Astrocyte (in vitro differentiated cells and primary cell): ENCODE measurements at regions not wholly inside any gene's neighbourhood (a gene's known extent, or its start where the extent isn't known, plus 50 kb on each side); places are given as distances from the start of the nearest gene placed in this dataset.

Experiments used
- DNase-seq: peaks from one replicate; pipeline ENCODE4 v3.0.0-alpha.2; 2010; ENCODE audit warnings: low read depth
- FAIRE-seq: peaks from 2 replicates; lab custom pipeline; 2011; peaks lifted over from hg19 to GRCh38; lab: Jason Lieb, UNC
- H2AFZ ChIP-seq: 2 replicates; pipeline ENCODE4 v1.6.0; 2012; ENCODE audit warnings: low read depth, low read length, inconsistent platforms
- H3K27ac ChIP-seq: 2 replicates; pipeline ENCODE4 v1.5.1; 2011; ENCODE audit warnings: low read depth, low read length, inconsistent platforms
- H3K27me3 ChIP-seq: 2 replicates; pipeline ENCODE4 v1.6.0; 2011; ENCODE audit warnings: low read length, inconsistent platforms; ENCODE audit not compliant: insufficient read depth
- H3K36me3 ChIP-seq: 2 replicates; pipeline ENCODE4 v1.5.1; 2011; ENCODE audit warnings: low read length, inconsistent platforms; ENCODE audit not compliant: insufficient read depth
- H3K4me1 ChIP-seq: 2 replicates; pipeline ENCODE4 v1.5.1; 2011; ENCODE audit warnings: low read length, inconsistent platforms; ENCODE audit not compliant: insufficient read depth
- H3K4me2 ChIP-seq: 2 replicates; pipeline ENCODE4 v1.6.0; 2012; ENCODE audit warnings: low read length, inconsistent platforms
- H3K4me3 ChIP-seq: 2 replicates; pipeline ENCODE4 v1.5.1; 2011; ENCODE audit warnings: low read depth, mild to moderate bottlenecking, low read length, inconsistent platforms; ENCODE audit not compliant: insufficient read depth
- H3K79me2 ChIP-seq: 2 replicates; pipeline ENCODE4 v1.6.0; 2012; ENCODE audit warnings: mild to moderate bottlenecking, low read length, inconsistent platforms; ENCODE audit not compliant: insufficient read depth
- H3K9ac ChIP-seq: 2 replicates; pipeline ENCODE4 v1.6.0; 2012; ENCODE audit warnings: mild to moderate bottlenecking, low read length, inconsistent platforms
- H3K9me3 ChIP-seq: 2 replicates; pipeline ENCODE4 v1.5.1; 2012; ENCODE audit warnings: low read depth, mild to moderate bottlenecking, low read length, inconsistent platforms; ENCODE audit not compliant: insufficient read depth
- H4K20me1 ChIP-seq: 2 replicates; pipeline ENCODE4 v1.6.0; 2012; ENCODE audit warnings: low read length, inconsistent platforms; ENCODE audit not compliant: insufficient read depth
- H3K27ac Mint-ChIP-seq: one replicate; pipeline ENCODE4 v1.8.0; 2021; ENCODE audit warnings: mild to moderate bottlenecking, mixed read lengths; ENCODE audit not compliant: unreplicated experiment
- H3K27me3 Mint-ChIP-seq: one replicate; pipeline ENCODE4 v1.8.0; 2021; ENCODE audit warnings: low read depth, mixed read lengths; ENCODE audit not compliant: unreplicated experiment
- H3K36me3 Mint-ChIP-seq: one replicate; pipeline ENCODE4 v1.8.0; 2021; ENCODE audit warnings: low read depth, mixed read lengths; ENCODE audit not compliant: unreplicated experiment
- H3K4me1 Mint-ChIP-seq: one replicate; pipeline ENCODE4 v1.8.0; 2021; ENCODE audit warnings: low read depth, mixed read lengths; ENCODE audit not compliant: unreplicated experiment
- H3K4me3 Mint-ChIP-seq: one replicate; pipeline ENCODE4 v1.8.0; 2021; ENCODE audit warnings: mild to moderate bottlenecking, moderate library complexity, mixed read lengths; ENCODE audit not compliant: unreplicated experiment
- H3K9me3 Mint-ChIP-seq: one replicate; pipeline ENCODE4 v1.8.0; 2021; ENCODE audit warnings: mild to moderate bottlenecking, mixed read lengths; ENCODE audit not compliant: unreplicated experiment
- CTCF ChIP-seq: IDR thresholded peaks from 2 replicates; pipeline ENCODE4 v1.5.1; 2011; ENCODE audit warnings: low read depth, mild to moderate bottlenecking, inconsistent platforms, low read length, moderate library complexity; ENCODE audit not compliant: insufficient read depth
- EZH2 ChIP-seq: IDR thresholded peaks from 2 replicates; pipeline ENCODE4 v1.6.1; 2012; ENCODE audit warnings: mild to moderate bottlenecking, low read length, inconsistent platforms; ENCODE audit not compliant: insufficient read depth

DNA sequence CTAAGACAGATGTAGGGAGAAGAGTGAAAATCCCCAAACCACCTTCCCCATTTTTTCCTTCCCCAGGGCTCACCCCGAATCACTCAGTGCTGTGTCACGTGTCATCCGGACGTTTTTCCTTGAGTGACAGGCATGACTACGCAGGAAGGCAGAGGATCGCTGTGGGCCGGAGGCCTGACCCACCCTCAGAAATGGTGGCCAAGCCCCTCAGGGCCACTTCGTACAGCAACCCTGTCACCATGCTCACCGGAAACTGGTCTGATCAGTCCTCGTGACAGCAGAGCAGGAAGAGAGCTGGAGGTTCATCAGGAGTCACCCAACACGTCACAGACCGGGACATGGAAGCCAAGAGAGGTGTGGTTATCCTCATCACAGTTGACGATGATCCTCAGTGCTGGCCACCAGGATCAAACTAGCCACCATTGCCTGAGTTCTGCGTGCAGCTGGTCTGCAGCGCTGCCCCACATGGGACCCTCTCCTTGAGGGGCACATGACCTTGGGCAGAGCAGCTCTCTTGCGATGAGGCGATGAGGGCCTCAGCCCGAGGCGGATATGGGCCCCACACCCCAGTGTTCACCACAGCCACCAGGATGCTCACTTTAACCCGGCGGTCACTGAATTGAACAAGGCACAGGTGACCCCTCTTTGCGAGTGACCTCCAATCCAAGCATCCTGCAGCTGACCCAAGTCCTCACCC is 99.3 kb upstream of the INSIG1 start:
- no peak for FAIRE-seq
- no peak for DNase-seq
- Histone ChIP-seq H3K9me3 (no peaks in the 10 kb centered on the region), H3K27ac (peak overlapping the region; percentile 57), H3K4me1 (peaks cover 13% of the 10 kb centered on the region), H3K4me2 (peak overlapping the region; percentile 45), H3K4me3 (no peak overlapping the region), H4K20me1 (no peaks in the 10 kb centered on the region), H3K79me2 (no peaks in the 10 kb centered on the region), H3K27me3 (no peaks in the 10 kb centered on the region), H2AFZ (no peak overlapping the region), H3K36me3 (no peaks in the 10 kb centered on the region), H3K9ac (peak overlapping the region; percentile 23)
- TF ChIP-seq CTCF, result no peak
- no peak for TF ChIP-seq EZH2
- Mint-ChIP-seq H3K27ac (peak overlapping the region; percentile 78), H3K9me3 (peaks cover 15% of the 10 kb centered on the region), H3K27me3 (no peaks in the 10 kb centered on the region), H3K36me3 (peaks cover 2% of the 10 kb centered on the region), H3K4me3 (no peak overlapping the region), H3K4me1 (peaks cover 22% of the 10 kb centered on the region)

DNA sequence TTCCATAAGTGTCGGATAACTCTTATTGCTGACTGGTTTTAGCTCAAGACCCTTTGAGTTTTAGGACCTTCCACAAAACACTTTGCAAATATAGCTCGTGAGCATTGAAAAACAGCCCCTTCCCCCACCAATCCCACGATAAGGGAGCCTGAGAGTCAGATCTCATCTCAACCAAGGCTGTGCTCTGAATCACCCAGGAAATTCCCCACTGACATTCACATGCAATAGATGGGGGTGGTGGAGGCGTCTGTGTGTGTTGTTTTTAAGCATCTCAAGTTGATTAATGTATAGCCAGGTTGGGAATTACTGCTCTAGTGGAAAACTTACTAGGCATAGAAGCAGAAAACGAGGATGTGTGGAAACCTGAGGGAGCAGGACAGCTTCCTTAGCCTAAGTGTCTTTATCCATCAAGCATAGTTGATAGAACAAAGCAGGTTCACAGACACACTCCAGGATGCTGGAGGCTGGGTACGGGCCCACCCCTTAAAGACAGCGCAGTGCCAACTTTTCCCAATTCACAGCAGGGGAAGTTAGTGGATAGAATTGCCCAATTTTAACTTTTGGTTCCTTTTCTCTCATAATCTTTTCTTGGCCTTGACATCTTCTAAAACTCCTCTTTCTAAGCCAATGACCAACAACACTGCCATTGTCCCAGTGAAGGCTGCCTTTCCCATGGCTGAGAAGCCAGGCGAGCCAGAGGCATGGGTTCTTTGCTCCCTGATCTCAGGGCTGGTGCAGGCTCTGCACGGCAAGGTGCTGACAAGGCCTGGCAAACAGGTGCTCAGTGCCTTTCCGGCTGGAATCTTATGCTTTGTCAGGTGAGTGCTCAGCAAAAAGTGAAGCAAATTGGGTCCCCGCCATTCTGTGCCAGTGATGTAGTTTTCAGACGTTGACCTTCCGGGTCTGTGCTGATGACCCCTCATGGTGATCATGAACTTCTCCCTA is 98.5 kb upstream of the INSIG1 start:
- peaks cover 13% of the 10 kb centered on the region for H3K4me1 ChIP-seq
- H3K9ac ChIP-seq, result peak overlapping the region; percentile 37
- no peaks in the 10 kb centered on the region for H3K79me2 ChIP-seq
- H3K4me2 ChIP-seq, result peak overlapping the region; percentile 45
- no peak for TF ChIP-seq CTCF
- no peak for TF ChIP-seq EZH2
- peaks cover 15% of the 10 kb centered on the region for H3K9me3 Mint-ChIP-seq
- no peak overlapping the region for H3K4me3 ChIP-seq
- H3K27ac ChIP-seq, result peak overlapping the region; percentile 65
- H3K27me3 Mint-ChIP-seq, result no peaks in the 10 kb centered on the region
- DNase-seq (peak; percentile 81), FAIRE-seq (no peak)
- H2AFZ ChIP-seq, result no peak overlapping the region
- no peaks in the 10 kb centered on the region for H3K9me3 ChIP-seq
- H3K4me3 Mint-ChIP-seq, result peak overlapping the region; percentile 16
- no peaks in the 10 kb centered on the region for H3K36me3 ChIP-seq
- peak overlapping the region; percentile 70 for H3K27ac Mint-ChIP-seq
- peaks cover 17% of the 10 kb centered on the region for H3K4me1 Mint-ChIP-seq
- peaks cover 2% of the 10 kb centered on the region for H3K36me3 Mint-ChIP-seq
- H4K20me1 ChIP-seq, result no peaks in the 10 kb centered on the region
- H3K27me3 ChIP-seq, result no peaks in the 10 kb centered on the region
